Nephron progenitor cell (in vitro differentiated cells): ENCODE measurements at regions not wholly inside any gene's neighbourhood (a gene's known extent, or its start where the extent isn't known, plus 50 kb on each side); places are given as distances from the start of the nearest gene placed in this dataset.

Experiments used
- DNase-seq: peaks from one replicate; pipeline ENCODE4 v3.0.0; 2021
- H3K27ac Mint-ChIP-seq: 2 replicates; pipeline ENCODE4 v1.8.0; 2021; ENCODE audit warnings: mild to moderate bottlenecking, moderate library complexity, mixed read lengths
- H3K27me3 Mint-ChIP-seq: 2 replicates; pipeline ENCODE4 v1.8.0; 2021; ENCODE audit warnings: mild to moderate bottlenecking, low read depth, mixed read lengths; ENCODE audit not compliant: poor library complexity
- H3K36me3 Mint-ChIP-seq: 2 replicates; pipeline ENCODE4 v1.8.0; 2021; ENCODE audit warnings: low read depth, mixed read lengths
- H3K4me1 Mint-ChIP-seq: 2 replicates; pipeline ENCODE4 v1.8.0; 2021; ENCODE audit warnings: mixed read lengths
- H3K4me3 Mint-ChIP-seq: 2 replicates; pipeline ENCODE4 v1.8.0; 2021; ENCODE audit warnings: mild to moderate bottlenecking, moderate library complexity, mixed read lengths
- H3K9me3 Mint-ChIP-seq: 2 replicates; pipeline ENCODE4 v1.8.0; 2021; ENCODE audit warnings: mild to moderate bottlenecking, moderate library complexity, mixed read lengths
- TF ChIP-seq, protein P1 (sequence below): fragments of 200-600 bp; sonication (generic); IDR thresholded peaks from 2 replicates; pipeline ENCODE4 v1.5.0; 2021; ENCODE audit warnings: antibody characterized with exemption

GRCh38 chr22:49509016-49509415 lies 318.7 kb downstream of the BRD1 start:
- H3K4me3 Mint-ChIP-seq, result no peak overlapping the region
- H3K4me1 Mint-ChIP-seq, result peaks cover 13% of the 10 kb centered on the region
- H3K9me3 Mint-ChIP-seq, result peaks cover 17% of the 10 kb centered on the region
- no peak for DNase-seq
- peaks cover 23% of the 10 kb centered on the region for H3K27me3 Mint-ChIP-seq
- no peak overlapping the region for H3K27ac Mint-ChIP-seq
- TF ChIP-seq, protein P1, sequence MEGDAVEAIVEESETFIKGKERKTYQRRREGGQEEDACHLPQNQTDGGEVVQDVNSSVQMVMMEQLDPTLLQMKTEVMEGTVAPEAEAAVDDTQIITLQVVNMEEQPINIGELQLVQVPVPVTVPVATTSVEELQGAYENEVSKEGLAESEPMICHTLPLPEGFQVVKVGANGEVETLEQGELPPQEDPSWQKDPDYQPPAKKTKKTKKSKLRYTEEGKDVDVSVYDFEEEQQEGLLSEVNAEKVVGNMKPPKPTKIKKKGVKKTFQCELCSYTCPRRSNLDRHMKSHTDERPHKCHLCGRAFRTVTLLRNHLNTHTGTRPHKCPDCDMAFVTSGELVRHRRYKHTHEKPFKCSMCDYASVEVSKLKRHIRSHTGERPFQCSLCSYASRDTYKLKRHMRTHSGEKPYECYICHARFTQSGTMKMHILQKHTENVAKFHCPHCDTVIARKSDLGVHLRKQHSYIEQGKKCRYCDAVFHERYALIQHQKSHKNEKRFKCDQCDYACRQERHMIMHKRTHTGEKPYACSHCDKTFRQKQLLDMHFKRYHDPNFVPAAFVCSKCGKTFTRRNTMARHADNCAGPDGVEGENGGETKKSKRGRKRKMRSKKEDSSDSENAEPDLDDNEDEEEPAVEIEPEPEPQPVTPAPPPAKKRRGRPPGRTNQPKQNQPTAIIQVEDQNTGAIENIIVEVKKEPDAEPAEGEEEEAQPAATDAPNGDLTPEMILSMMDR, result no peak
- H3K36me3 Mint-ChIP-seq, result peaks cover 6% of the 10 kb centered on the region

DNA sequence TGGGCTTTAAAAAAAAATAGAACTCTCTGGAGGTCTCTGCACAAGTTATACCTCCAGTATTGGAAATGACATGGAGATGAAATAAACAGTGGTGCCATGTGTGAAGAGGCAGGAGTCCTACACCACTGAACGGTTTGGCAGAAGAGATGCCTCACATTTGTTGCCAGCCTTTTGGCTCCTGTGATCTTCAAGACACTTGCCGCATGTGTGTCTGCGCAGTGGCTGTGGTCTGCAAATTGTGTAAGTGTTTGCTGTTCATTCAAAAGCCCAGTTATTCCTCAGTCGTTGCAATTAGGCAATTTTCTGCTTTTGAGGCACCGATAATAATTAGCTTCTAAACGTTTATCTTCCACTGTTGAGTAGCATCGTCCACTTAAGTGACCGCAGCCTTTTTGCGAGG lies 319.1 kb downstream of the BRD1 start:
- TF ChIP-seq, protein P1, result no peak
- H3K27me3 Mint-ChIP-seq, result peaks cover 18% of the 10 kb centered on the region
- DNase-seq, result no peak
- H3K27ac Mint-ChIP-seq, result no peak overlapping the region
- no peak overlapping the region for H3K4me3 Mint-ChIP-seq
- H3K36me3 Mint-ChIP-seq, result peaks cover 6% of the 10 kb centered on the region
- peaks cover 13% of the 10 kb centered on the region for H3K9me3 Mint-ChIP-seq
- H3K4me1 Mint-ChIP-seq, result peaks cover 9% of the 10 kb centered on the region

GRCh38 chr22:49507607-49508292 lies 319.9 kb downstream of the BRD1 start:
- TF ChIP-seq, protein P1, result no peak
- DNase-seq, result no peak
- peaks cover 11% of the 10 kb centered on the region for H3K9me3 Mint-ChIP-seq
- H3K27me3 Mint-ChIP-seq, result peaks cover 10% of the 10 kb centered on the region
- no peak overlapping the region for H3K4me3 Mint-ChIP-seq
- peaks cover 6% of the 10 kb centered on the region for H3K36me3 Mint-ChIP-seq
- no peak overlapping the region for H3K27ac Mint-ChIP-seq
- peaks cover 2% of the 10 kb centered on the region for H3K4me1 Mint-ChIP-seq

DNA sequence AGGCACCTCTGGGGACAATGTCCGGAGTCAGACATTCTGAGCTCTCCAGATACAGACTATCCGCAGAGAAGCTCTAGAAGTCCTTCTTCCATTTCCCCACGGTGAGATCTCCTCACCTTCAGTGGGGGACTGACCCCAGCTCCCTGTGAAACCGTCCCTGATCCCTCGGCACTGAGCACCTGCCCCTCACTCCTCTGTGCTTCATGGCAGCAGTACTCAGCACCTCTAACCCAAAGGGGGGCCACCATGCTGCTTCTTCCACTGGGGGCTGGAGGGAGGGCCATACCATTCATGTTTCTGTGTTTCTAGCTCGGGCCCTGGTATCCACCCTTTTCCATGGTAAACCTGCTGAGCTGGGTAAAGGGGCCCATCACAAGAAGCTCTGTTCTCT lies 321.7 kb downstream of the BRD1 start:
- H3K4me3 Mint-ChIP-seq, result no peak overlapping the region
- peaks cover 3% of the 10 kb centered on the region for H3K36me3 Mint-ChIP-seq
- TF ChIP-seq, protein P1, result no peak
- no peaks in the 10 kb centered on the region for H3K4me1 Mint-ChIP-seq
- H3K9me3 Mint-ChIP-seq, result peaks cover 4% of the 10 kb centered on the region
- H3K27ac Mint-ChIP-seq, result no peak overlapping the region
- peaks cover 6% of the 10 kb centered on the region for H3K27me3 Mint-ChIP-seq
- DNase-seq, result no peak

- Mint-ChIP-seq H3K27ac (no peak overlapping the region), H3K4me3 (no peak overlapping the region), H3K36me3 (no peaks in the 10 kb centered on the region), H3K27me3 (peaks cover 6% of the 10 kb centered on the region), H3K9me3 (no peaks in the 10 kb centered on the region), H3K4me1 (no peaks in the 10 kb centered on the region)
- no peak for DNase-seq
- TF ChIP-seq, protein P1, result no peak
Measured at GRCh38 chr22:49505337-49506009, 322.2 kb downstream of the BRD1 start.
